ACC112 (cell line): ENCODE measurements at regions not wholly inside any gene's neighbourhood (a gene's known extent, or its start where the extent isn't known, plus 50 kb on each side); places are given as distances from the start of the nearest gene placed in this dataset.
"Not testable (repeated sequence)": the region's sequence is repeated elsewhere in the genome, so short reads cannot be mapped to it uniquely, and the experiment has no call there.

Source experiments
- H2AFZ ChIP-seq: fragments of 200-600 bp; sonication (generic); one replicate; pipeline ENCODE4 v1.6.0; 2017; ENCODE audit warnings: antibody characterized with exemption, low read length; ENCODE audit not compliant: unreplicated experiment
- H3K27ac ChIP-seq: fragments of 200-600 bp; sonication (generic); 2 replicates; pipeline ENCODE4 v1.5.1; 2014; ENCODE audit warnings: low read depth, mild to moderate bottlenecking, antibody characterized with exemption, low read length, moderate library complexity
- H3K27me3 ChIP-seq: fragments of 200-600 bp; sonication (generic); 2 replicates; pipeline ENCODE4 v1.6.1; 2014; ENCODE audit warnings: mild to moderate bottlenecking, antibody characterized with exemption, low read length, moderate library complexity, mixed read lengths; ENCODE audit not compliant: insufficient read depth
- H3K36me3 ChIP-seq: fragments of 200-600 bp; sonication (generic); 2 replicates; pipeline ENCODE4 v1.6.1; 2016; ENCODE audit warnings: mild to moderate bottlenecking, antibody characterized with exemption, low read length, moderate library complexity, mixed read lengths; ENCODE audit not compliant: insufficient read depth
- H3K4me1 ChIP-seq: fragments of 200-600 bp; sonication (generic); one replicate; pipeline ENCODE4 v1.6.1; 2016; ENCODE audit warnings: low read length, mixed read lengths; ENCODE audit not compliant: insufficient read depth, unreplicated experiment, control insufficient read depth
- H3K4me3 ChIP-seq: fragments of 200-600 bp; sonication (generic); 2 replicates; pipeline ENCODE4 v1.5.1; 2014; ENCODE audit warnings: mild to moderate bottlenecking, low read depth, low read length
- H3K79me2 ChIP-seq: fragments of 200-600 bp; sonication (generic); one replicate; pipeline ENCODE4 v1.6.0; 2016; ENCODE audit warnings: low read length; ENCODE audit not compliant: control insufficient read depth, unreplicated experiment, insufficient read depth

GRCh38 chr9:19924080-19924479 is 135.2 kb upstream of the SLC24A2 start:
- no peaks in the 10 kb centered on the region for H3K4me1 ChIP-seq
- no peak overlapping the region for H3K4me3 ChIP-seq
- no peak overlapping the region for H2AFZ ChIP-seq
- peaks cover 6% of the 10 kb centered on the region; the same call in 1 of the 2 replicates for H3K27me3 ChIP-seq
- no peaks in the 10 kb centered on the region for H3K36me3 ChIP-seq
- H3K27ac ChIP-seq, result no peak overlapping the region
- H3K79me2 ChIP-seq, result no peaks in the 10 kb centered on the region

GRCh38 chr9:19922476-19923118 is 133.8 kb upstream of the SLC24A2 start:
- Histone ChIP-seq H2AFZ (no peak overlapping the region), H3K36me3 (no peaks in the 10 kb centered on the region), H3K79me2 (no peaks in the 10 kb centered on the region), H3K27ac (no peak overlapping the region), H3K27me3 (peaks cover 20% of the 10 kb centered on the region), H3K4me1 (no peaks in the 10 kb centered on the region), H3K4me3 (no peak overlapping the region)

- H3K36me3 ChIP-seq, result no peaks in the 10 kb centered on the region
- H3K27me3 ChIP-seq, result peaks cover 39% of the 10 kb centered on the region
- no peak overlapping the region for H2AFZ ChIP-seq
- no peaks in the 10 kb centered on the region for H3K4me1 ChIP-seq
- H3K79me2 ChIP-seq, result no peaks in the 10 kb centered on the region
- no peak overlapping the region for H3K27ac ChIP-seq
- H3K4me3 ChIP-seq, result no peak overlapping the region
Observed at GRCh38 chr9:19920401-19920800, 131.6 kb upstream of the SLC24A2 start.

GRCh38 chr9:19918630-19919029 is 129.8 kb upstream of the SLC24A2 start:
- Histone ChIP-seq H3K27ac (no peak overlapping the region), H3K4me1 (no peaks in the 10 kb centered on the region), H3K27me3 (peaks cover 53% of the 10 kb centered on the region), H3K4me3 (no peak overlapping the region), H2AFZ (no peak overlapping the region), H3K79me2 (no peaks in the 10 kb centered on the region), H3K36me3 (no peaks in the 10 kb centered on the region)

GRCh38 chr9:19914044-19914443 is 125.2 kb upstream of the SLC24A2 start:
- H3K36me3 ChIP-seq, result no peaks in the 10 kb centered on the region
- no peak overlapping the region for H2AFZ ChIP-seq
- no peaks in the 10 kb centered on the region for H3K4me1 ChIP-seq
- peaks cover 70% of the 10 kb centered on the region for H3K27me3 ChIP-seq
- no peaks in the 10 kb centered on the region for H3K79me2 ChIP-seq
- H3K27ac ChIP-seq, result no peak overlapping the region
- H3K4me3 ChIP-seq, result no peak overlapping the region

- no peak overlapping the region for H3K27ac ChIP-seq
- H3K27me3 ChIP-seq, result peaks cover 61% of the 10 kb centered on the region
- no peaks in the 10 kb centered on the region for H3K79me2 ChIP-seq
- H3K36me3 ChIP-seq, result no peaks in the 10 kb centered on the region
- no peak overlapping the region for H2AFZ ChIP-seq
- H3K4me1 ChIP-seq, result no peaks in the 10 kb centered on the region
- H3K4me3 ChIP-seq, result no peak overlapping the region
Observed at GRCh38 chr9:19913151-19913550, 124.3 kb upstream of the SLC24A2 start.

GRCh38 chr9:19903076-19903475 is 114.2 kb upstream of the SLC24A2 start:
- Histone ChIP-seq H3K27me3 (peaks cover 17% of the 10 kb centered on the region), H2AFZ (no peak overlapping the region), H3K27ac (no peak overlapping the region), H3K4me1 (no peaks in the 10 kb centered on the region), H3K79me2 (no peaks in the 10 kb centered on the region), H3K4me3 (no peak overlapping the region), H3K36me3 (no peaks in the 10 kb centered on the region)

- no peak overlapping the region for H3K4me3 ChIP-seq
- H3K79me2 ChIP-seq, result no peaks in the 10 kb centered on the region
- H3K36me3 ChIP-seq, result no peaks in the 10 kb centered on the region
- H2AFZ ChIP-seq, result no peak overlapping the region
- no peak overlapping the region for H3K27ac ChIP-seq
- H3K27me3 ChIP-seq, result peaks cover 17% of the 10 kb centered on the region
- no peaks in the 10 kb centered on the region for H3K4me1 ChIP-seq
Observed at GRCh38 chr9:19901586-19901985, 112.7 kb upstream of the SLC24A2 start.

GRCh38 chr9:19896161-19896560 is 107.3 kb upstream of the SLC24A2 start:
- Histone ChIP-seq H3K79me2 (no peaks in the 10 kb centered on the region), H3K27ac (no peak overlapping the region), H3K36me3 (no peaks in the 10 kb centered on the region), H3K27me3 (peaks cover 7% of the 10 kb centered on the region; the same call in 1 of the 2 replicates), H3K4me3 (no peak overlapping the region), H2AFZ (no peak overlapping the region), H3K4me1 (no peaks in the 10 kb centered on the region)

GRCh38 chr9:19895578-19895977 is 106.7 kb upstream of the SLC24A2 start:
- H3K36me3 ChIP-seq, H2AFZ ChIP-seq, H3K79me2 ChIP-seq, H3K4me1 ChIP-seq, H3K27ac ChIP-seq, H3K27me3 ChIP-seq, H3K4me3 ChIP-seq: not testable (repeated sequence)

- H3K27me3 ChIP-seq, result peaks cover 8% of the 10 kb centered on the region; the same call in 1 of the 2 replicates
- no peaks in the 10 kb centered on the region for H3K36me3 ChIP-seq
- H3K4me1 ChIP-seq, result no peaks in the 10 kb centered on the region
- H3K4me3 ChIP-seq, result no peak overlapping the region
- no peaks in the 10 kb centered on the region for H3K79me2 ChIP-seq
- no peak overlapping the region for H2AFZ ChIP-seq
- H3K27ac ChIP-seq, result no peak overlapping the region
Observed at GRCh38 chr9:19895006-19895405, 106.2 kb upstream of the SLC24A2 start.
